Brain pericyte (primary cell): ENCODE measurements at regions not wholly inside any gene's neighbourhood (a gene's known extent, or its start where the extent isn't known, plus 50 kb on each side); places are given as distances from the start of the nearest gene placed in this dataset.
"Not testable (repeated sequence)": the region's sequence is repeated elsewhere in the genome, so short reads cannot be mapped to it uniquely, and the experiment has no call there.

ENCODE experiments used
- DNase-seq: peaks from one replicate; pipeline ENCODE4 v3.0.0-alpha.2; 2012; ENCODE audit warnings: low read depth, low spot score

DNA sequence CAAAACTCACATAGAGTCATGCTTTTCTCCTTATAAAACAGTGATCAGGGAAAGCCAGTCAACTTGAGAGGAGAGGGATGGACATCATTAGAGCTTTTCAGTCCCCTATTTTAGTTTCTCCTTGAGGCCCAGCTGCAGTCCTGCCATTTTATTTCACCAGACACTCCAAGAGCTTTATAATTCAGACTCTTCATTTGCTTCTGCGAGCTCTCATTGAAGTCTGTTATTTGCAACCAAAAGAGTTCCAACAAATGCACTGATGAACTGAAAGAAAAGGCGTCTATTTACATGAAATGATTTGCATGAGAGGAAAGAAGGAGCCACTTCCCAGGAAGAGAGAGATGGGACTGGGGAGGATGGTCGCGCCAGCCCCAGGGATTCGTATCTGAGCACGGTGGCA lies 86.8 kb downstream of the NDUFA12 start:
- DNase-seq: no peak

DNA sequence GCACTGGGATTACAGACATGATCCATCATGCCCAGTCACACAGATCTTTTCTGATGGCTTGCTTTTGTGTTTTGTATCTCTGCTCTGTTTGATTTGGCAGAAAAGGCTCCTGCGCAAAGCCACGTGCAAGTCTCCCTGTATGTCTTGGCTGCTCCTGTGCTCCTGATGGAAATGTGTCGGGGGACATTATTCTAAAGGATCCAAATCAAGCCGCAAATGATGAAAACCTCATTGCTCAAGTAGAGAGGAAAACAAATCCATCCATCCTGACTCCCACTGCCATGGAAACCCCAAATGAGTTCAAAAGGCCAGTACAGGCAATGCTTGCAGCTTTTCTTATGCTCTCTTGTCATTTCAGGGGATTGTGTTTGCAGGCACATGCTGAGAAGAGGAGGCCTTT lies 93.8 kb downstream of the NDUFA12 start:
- no peak for DNase-seq

DNA sequence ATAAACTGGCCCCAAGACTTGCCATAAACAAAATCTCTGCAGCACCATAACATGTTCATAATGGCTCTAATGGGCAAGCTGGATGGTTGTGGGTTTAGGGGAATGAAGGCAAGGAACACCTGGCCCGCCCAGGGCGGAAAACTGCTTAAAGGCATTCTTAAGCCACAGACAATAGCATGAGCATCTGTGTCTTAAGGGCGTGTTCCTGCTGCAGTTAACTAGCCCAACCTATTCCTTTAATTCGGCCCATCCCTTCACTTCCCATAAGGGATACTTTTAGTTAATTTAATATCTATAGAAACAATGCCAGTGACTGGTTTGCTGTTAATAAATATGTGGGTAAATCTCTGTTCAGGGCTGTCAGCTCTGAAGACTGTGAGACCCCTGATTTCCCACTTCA lies 97.7 kb downstream of the NDUFA12 start:
- not testable (repeated sequence) for DNase-seq

DNA sequence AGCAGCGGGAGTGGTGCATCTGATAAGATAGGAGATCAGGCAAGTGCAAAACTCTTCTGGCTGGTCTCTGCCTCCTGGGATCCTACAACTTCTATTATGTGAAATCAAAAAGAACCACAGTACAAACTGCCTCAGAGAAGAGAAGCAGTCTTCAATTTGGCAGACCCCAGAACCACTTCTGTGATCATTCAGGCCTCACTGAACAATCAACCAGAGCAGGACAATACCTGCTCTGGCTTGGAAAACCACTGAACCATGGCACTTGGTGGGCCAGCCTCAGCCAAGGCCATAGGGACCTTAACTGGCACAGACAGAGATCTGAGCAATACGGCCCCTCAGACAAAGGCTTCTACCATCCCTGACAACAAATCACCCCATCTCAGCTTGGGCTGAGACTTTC lies 103.0 kb downstream of the NDUFA12 start:
- DNase-seq: no peak

DNA sequence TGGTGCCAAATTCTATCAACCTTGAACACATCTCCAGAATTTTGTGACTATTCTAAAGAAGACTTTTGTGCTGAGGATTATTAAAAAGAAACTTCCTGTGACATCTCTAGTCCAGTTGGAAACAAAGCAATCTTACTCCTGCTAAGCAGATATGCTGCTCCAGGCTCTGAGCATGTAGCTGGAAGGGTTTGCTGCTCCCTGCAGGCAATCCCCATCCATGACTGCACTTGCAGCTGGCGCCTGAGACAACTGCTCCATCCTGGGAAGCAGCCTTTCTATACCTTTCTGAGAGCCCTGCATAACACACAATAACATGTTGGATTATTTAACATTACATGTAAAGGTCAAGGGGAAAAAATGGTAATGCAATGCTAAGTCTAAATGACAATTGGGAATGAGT lies 105.1 kb downstream of the NDUFA12 start:
- DNase-seq: no peak

DNA sequence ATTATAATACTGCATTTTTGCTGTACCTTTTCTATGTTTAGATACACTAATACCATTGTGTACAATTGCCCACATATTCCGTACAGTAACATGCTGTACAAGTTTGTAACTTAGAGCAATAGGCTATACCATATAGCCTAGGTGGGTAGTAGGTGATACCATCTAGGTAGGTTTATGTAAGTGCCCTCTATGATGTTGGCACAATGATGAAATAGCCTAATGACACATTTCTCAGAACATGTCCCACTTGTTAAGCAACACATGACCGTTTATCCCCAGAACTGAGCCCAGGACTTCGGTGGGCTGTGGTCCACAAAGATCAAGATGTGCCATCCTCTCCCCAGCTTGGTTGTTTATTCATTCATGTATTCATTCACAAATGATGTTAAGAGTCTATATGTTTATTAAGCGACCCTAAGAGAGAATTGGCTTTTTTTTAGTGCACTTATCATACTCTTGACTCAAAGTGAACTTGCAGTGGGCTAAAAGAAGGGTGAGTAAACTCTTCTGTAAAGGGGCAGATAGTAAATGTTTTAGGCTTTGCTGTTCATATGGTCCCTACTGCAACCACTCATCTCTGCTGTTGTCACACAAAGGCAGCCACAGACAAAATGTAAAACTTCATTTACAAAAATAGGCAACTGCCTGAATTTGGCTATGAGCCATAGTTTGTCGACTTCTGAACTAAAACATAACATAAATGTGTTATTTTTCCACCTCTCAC lies 110.8 kb downstream of the NDUFA12 start:
- no peak for DNase-seq

DNA sequence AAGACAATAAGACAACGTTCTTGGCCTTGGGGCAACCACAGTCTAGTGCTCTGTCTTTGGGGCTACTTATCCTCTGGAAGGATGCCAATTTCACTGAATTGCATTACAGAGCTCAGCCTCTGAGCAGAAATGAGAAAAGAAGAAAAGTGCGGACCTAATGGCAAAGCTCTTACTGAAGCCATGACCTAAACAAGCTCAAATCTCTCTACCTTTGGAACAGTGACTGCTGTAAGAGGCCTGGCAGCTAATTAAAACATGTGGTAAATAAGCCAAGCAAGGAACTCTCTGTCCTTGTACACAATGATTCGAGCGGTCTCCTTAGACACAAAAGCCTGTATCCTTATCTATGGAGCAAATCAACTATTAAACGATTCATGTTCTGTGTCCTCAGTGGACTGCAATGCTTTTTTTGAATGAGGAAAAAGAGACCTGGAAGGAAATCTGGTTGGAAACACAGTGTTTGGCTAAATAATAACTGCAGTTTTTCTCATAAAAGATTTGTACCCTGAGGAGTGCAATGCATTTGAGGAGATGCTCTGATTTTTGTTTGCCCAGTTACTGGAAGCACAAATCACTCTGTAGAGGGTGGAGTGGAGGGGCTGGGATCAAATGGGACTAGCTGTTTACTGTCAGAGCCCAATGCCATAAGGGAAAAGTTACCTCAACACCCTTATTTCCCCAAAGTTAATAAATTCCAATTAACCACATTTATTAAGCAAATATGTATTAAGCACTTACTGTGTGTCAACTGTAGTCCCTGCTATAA lies 113.9 kb downstream of the NDUFA12 start:
- no peak for DNase-seq

DNA sequence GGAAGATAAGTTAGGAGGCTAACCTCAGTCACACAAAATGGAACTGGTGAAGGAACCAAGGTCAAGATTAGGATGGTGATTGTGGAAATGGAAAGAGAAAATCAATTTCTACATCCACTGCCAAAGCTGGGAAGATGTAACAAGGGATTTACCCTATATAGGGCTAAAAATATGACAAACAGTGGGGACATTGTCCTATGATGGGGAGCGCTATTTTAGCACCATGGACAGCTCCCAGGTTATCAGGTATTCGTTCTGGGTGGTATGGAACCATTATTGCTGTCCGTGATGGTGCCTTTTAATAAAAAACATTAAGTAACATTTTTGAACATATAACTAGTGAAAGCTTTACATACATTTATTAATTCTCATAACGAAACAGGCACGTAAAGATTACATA lies 124.0 kb downstream of the NDUFA12 start:
- DNase-seq: no peak

DNA sequence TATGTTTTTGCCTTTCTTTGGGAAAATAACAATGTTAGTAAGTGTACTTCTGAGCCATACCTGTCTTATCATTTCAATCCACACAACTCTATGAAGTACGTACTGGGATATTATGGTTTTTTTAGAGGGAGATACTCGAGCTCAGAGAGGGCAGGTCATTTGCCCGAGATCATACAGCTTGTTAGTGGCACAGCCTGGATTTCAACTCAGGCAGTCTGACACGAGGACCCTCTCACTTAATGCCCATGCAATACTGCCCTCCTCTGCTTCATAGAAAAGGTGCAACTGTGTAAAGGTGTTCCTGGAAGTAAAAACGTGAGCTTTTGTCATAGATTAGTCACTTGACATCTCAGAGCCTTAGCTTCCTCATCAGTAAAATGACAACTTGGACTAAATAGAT lies 128.0 kb downstream of the NDUFA12 start:
- DNase-seq: no peak

DNA sequence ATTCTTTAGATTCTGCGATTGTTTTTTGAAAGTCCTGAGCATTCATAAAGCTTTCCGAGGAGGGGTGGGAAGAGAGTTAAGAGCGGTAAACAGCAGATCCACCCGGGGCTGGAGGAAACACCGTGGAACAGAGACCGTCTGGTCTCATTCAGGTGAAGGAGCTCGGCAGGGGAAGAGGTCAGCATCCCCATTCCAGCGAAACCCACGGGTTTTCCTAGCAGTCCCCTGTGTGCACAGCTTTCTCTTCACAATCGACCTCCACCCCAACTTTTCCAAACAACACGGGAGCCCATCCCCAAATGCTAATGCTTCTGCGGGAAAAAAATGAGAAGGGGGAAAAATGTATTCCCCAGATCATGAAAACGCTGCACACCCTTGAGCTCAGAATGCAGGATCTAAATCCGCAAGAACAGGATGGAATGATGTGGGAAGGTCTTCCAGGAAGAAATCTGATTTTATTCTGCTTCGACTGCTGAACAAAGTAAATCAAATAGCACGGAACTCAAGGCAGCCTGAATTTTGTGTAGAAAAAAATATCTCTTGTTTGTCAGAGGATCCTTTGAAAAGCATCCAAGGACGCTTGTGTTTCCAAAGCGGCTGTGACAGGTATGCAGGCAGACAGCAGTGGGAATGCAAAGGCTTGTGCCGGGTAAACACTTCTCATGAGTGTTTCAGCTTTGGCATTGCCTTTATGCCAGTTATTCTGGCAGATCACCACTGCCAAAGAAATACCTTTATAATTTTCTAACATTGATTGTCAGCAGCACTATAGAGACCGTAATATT lies 128.8 kb downstream of the NDUFA12 start:
- DNase-seq: no peak

DNA sequence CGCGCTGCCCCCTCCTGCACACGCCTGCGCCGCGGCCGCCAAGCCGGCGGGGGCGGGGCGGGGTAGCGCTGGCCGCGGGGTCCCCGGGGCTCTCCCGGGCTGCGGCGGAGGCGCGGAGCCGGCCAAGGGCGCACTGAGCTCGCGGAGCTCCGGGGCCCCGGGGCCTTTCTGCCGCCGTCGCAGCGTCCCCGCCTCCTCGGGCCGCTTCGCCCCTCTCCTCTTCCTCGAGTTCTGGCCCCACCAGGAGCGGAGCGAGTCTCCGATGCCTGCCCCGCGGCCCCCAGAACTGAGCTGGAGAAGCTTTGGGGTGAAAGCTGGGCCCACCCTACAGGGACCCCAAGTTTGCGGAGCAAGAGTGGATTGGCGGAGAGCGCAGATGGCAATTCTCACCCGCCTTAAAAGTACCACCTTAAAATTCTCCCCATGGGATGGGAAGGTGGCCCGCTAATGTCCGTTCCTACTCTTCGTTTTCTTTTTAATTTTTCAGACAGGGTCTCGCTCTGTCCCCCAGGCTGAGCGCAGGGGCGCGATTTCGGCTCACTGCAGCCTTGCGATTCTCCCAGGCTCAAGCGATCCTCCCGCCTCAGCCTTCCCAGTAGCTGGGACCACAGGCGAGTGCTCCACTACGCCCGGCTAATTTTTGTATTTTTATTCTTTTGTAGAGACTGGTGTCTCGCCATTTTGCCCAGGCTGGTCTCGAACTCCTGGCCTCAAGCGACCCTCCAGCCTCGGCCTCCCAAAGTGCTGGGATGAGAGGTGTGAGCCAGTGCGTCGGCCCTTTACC lies 129.6 kb downstream of the NDUFA12 start:
- no peak for DNase-seq

DNA sequence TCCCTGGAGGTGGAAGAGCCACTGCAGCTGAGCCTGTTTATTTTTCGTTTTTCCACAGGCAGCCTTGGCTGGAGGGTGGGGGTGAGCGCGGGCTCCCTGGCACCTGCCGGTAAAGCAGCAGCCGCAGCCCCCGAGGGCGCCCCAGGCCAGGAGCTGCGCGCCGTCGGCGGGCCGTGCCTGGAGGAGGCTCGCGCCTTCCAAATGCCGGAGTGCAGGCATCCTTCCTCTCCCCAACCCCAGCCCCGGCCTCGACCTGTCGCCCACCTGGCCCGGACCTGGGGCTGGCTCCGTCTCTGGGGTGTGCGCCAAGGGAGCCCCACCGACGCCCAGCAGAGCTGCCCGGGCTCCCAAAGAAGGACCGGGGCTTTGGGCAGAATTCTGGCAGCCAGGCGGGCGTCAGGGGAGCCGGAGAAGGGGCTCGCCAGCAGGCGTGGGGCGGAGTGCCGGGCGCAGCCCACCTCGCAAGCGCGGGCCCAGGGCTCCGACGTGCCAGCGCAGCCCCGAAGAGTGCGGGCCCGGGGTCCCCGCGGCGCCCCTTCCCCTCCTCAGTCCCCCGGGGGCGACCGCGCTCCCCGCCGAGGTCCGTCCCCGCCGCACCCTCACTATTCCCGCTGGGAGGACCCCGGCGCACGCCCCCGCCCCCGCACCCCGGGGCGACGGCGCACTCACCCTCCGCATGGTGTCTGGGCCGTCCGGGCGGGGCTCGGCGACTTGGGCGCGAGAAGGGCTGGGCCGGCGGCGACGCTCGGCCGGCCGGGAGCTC lies 130.3 kb downstream of the NDUFA12 start:
- DNase-seq: no peak

DNA sequence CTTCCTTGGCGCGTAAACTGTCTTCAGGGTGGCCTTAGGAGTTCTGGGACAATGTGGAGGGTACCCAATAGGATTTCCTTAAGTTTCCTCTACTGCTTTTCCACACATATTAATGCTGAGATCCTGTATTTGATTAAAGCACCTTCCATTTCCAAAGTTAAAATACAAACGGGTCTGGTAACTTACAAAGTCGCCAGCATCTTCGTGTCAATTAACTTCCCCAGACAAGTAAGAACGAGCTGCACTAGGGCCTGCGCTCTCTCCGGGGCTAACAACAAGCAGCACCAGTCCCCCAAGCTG lies 130.9 kb downstream of the NDUFA12 start:
- DNase-seq: no peak

DNA sequence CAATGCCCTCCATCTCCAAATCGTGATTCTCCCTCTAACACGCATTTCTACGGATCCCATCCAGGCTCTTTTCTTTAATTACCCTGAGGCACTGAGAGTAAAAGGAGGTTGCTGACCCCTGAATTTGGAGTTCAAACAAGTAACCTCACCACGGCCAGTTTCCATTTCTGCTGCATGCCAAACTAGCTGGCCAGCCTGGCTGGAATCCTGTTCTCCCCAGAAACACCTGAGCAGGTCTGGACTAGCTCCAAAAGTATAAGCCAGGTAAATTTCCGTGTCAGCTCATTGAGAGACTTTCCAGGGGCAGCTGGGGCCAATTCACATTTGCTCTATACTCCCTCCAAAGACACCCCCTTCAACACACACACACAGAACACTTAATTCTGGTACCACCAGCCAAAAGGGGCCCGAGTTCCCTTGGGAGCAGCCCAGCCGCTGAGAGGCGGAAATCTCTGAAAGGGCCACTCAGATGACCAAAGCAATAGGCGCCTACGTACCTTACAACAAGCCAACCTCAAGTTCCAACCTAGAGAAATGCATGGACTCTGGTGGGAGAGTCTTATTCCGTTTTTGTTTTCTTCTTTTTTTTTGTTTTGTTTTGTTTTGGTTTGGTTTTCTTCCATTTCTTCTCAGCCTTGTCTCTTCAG lies 131.4 kb downstream of the NDUFA12 start:
- no peak for DNase-seq

DNA sequence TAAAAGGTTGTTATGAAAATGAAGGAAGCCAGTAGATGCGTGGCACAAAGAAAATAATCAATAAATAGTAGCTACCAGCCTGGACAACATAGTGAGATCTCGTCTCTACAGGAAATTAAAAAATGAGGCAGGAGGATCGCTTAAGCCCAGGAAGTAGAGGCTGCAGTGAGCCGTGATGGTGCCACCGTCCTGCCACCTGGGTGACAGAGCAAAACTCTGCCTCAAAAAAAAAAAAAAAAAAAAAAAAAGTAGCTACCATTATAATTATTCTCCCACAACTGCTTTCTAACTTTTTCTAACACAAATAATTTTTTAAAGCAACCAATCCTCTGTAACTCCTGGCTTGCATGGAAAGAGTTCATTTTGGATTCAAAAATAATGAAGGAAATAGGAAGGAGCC lies 133.0 kb downstream of the NDUFA12 start:
- DNase-seq: no peak

DNA sequence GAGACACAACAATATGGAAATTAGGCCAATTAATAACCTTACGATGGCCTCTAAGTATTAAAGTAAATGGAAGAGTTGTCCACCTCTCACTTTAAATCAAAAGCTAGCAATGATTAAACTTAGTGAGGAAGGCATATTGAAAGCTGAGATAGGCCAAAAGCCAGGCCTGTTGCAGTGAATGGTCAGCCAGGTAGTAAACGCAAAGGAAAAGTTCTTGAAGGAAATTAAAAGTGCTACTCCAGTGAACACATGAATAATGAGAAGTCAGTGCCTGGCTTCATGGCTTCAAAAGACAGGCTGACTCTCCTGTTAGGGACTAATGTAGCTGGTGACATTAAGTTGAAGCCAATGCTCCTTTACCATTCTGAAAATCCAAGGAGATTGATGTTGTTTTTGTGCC lies 135.3 kb downstream of the NDUFA12 start:
- no peak for DNase-seq

DNA sequence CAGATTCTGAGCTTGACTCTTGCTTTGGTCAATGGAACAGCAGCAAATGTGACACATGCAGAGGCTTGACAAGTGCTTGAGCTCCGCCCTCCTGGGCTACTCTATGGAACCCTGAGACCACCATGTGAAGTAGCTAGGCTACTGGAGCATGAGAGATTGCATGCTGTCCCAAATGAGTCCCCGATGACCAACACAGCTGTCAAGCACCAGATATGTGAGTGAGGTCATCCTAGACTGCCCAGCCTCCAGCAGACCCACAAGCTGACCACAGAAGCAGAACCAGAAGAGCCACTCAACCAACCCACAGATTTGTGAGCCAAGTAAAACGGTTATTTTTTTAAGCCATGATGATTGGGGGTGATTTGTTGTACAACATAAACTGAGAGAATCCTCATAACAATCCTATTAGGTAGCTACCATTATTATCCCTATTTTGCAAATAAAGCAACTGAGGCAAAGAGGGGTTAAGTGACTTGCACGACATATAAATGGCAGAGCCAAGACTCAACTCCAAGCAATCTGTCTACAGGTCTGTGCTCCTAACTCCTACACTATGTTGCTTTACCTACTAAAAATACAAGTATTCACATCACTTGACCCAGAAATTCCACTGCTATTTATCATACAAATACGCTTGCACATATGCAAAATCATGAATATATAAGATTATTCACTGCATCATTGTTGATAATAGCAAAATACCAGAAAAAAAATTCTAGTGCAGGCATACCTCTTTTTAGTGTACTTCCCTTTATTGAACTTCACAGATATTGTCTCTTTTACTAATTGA lies 136.2 kb downstream of the NDUFA12 start:
- DNase-seq: no peak

DNA sequence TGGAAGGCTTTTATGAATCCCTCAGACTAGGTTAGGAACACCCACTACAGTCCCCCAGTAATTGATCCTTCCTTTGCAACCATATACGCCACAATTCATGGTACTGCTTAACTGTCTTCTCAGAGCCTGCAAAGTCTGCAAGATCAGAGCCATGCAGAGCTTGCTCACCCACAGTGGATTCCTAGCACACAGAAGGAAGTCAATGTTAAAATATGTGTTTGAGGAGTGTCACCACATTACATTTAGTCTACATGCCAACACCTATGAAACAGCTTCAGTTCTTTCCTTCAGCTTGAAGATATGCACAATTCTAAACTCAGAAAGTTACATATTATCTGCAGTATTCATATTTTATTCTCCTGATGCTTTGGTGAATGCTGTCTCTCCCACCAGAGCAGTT lies 138.5 kb downstream of the NDUFA12 start:
- DNase-seq: no peak

DNA sequence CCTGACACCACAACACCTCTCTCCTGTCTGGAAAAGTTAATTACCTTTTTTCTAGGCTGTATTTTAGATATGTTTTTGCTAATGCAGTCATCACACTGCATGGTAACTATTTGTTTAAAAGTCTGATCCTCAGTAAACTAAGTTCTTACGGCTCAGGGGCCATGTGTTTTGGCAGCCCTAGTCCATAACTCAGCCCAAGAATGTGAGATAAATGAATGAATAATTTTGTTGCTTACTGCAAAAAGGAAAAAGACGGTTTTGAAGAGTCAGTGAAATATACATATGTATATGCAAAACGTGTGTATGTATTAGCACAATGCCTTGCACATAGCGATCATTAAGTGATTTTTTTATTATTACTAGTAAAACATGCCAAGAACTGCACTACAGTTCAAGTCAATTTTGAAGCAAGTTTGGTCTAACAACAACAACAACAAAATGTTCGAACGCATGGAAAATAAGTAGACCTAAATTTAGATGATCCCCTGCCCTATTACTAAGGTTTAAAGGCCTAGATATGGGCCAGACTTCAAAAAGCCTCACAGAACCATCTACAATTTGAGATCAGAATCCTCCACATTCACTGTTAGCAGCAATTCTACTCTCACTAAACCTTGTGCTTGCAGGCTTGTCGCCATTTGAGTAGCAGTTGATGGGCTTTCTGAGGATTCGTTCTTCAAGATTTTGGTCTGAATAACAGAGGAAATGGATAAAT lies 140.0 kb downstream of the NDUFA12 start:
- DNase-seq: no peak
